H1 (cell line): ENCODE measurements at regions not wholly inside any gene's neighbourhood (a gene's known extent, or its start where the extent isn't known, plus 50 kb on each side); places are given as distances from the start of the nearest gene placed in this dataset.

Source experiments
- CBX5 ChIP-seq: fragments of 300-800, 300-1000 bp; sonication (generic); IDR thresholded peaks from 2 replicates; pipeline ENCODE4 v1.7.1; 2016; ENCODE audit warnings: antibody characterized with exemption, low read length, low read depth
- CHD7 ChIP-seq: fragments of 300-600 bp; sonication (generic); IDR thresholded peaks from 2 replicates; pipeline ENCODE4 v1.7.1; 2012; ENCODE audit warnings: low read length, moderate library complexity, mild to moderate bottlenecking, inconsistent platforms; ENCODE audit not compliant: insufficient replicate concordance
- CTCF ChIP-seq, 3 experiments: IDR thresholded peaks; 1 replicate in 2 of 3; 2 replicates in 1 of 3; pipeline versions ENCODE4 v1.5.1 to v1.6.1; 2011; ENCODE audit warnings: low read length in 3 of 3, mild to moderate bottlenecking in 3 of 3, inconsistent platforms in 2 of 3, low read depth in 1 of 3, moderate library complexity in 1 of 3; ENCODE audit not compliant: insufficient read depth in 1 of 3; ENCODE audit errors: control extremely low read depth in 1 of 3
- EZH2 ChIP-seq: fragments of 200-600 bp; sonication (generic); IDR thresholded peaks from 2 replicates; pipeline ENCODE4 v1.7.1; 2012; ENCODE audit warnings: low read depth, mild to moderate bottlenecking, moderate library complexity, low read length, inconsistent platforms; ENCODE audit not compliant: severe bottlenecking
- JUND ChIP-seq: IDR thresholded peaks from 2 replicates; pipeline ENCODE4 v1.6.1; 2011; ENCODE audit warnings: mild to moderate bottlenecking, improper control_type of control experiment, low read length
- MAFK ChIP-seq: IDR thresholded peaks from 2 replicates; pipeline ENCODE4 v1.6.1; 2012; ENCODE audit warnings: low read depth, mild to moderate bottlenecking, improper control_type of control experiment, low read length
- POLR2A ChIP-seq, 2 experiments: IDR thresholded peaks; 1 replicate in 1 of 2; 2 replicates in 1 of 2; pipeline ENCODE4 v1.6.1; 2011; ENCODE audit warnings: low read depth in 2 of 2, low read length in 2 of 2, mild to moderate bottlenecking in 2 of 2; ENCODE audit errors: control extremely low read depth in 1 of 2
- RXRA ChIP-seq: IDR thresholded peaks from 2 replicates; pipeline ENCODE4 v1.6.1; 2011; ENCODE audit warnings: low read depth, mild to moderate bottlenecking, low read length, moderate library complexity; ENCODE audit not compliant: insufficient read depth
- SAP30 ChIP-seq: fragments of 300-600 bp; sonication (generic); IDR thresholded peaks from 2 replicates; pipeline ENCODE4 v1.7.1; 2012; ENCODE audit warnings: low read length, moderate library complexity, mild to moderate bottlenecking, inconsistent platforms; ENCODE audit not compliant: insufficient read depth, insufficient replicate concordance
- SP1 ChIP-seq: IDR thresholded peaks from 2 replicates; pipeline ENCODE4 v1.6.1; 2011; ENCODE audit warnings: low read depth, low read length
- TAF1 ChIP-seq: IDR thresholded peaks from 2 replicates; pipeline ENCODE4 v1.6.1; 2011; ENCODE audit warnings: mild to moderate bottlenecking, low read depth, low read length
- ZNF274 ChIP-seq: IDR thresholded peaks from 2 replicates; pipeline ENCODE4 v1.7.0; 2012; ENCODE audit warnings: low read length, borderline replicate concordance; ENCODE audit errors: extremely low read depth

- no peak for TF ChIP-seq RXRA
- no peak for TF ChIP-seq MAFK
- TF ChIP-seq CTCF (IDR thresholded peaks at IDR 0.05; ENCODE audit: control extremely low read depth in 1 of 3, insufficient read depth in 1 of 3, low read depth in 1 of 3, low read length in 3 of 3), result no peak
- TF ChIP-seq POLR2A (IDR thresholded peaks at IDR 0.05; ENCODE audit: control extremely low read depth in 1 of 2, low read depth in 2 of 2, low read length in 2 of 2), result no peak
- TF ChIP-seq SAP30, result no peak
- TF ChIP-seq ZNF274, result no peak
- TF ChIP-seq CBX5, result no peak
- TF ChIP-seq SP1, result no peak
- no peak for TF ChIP-seq TAF1
- TF ChIP-seq EZH2, result no peak
- TF ChIP-seq JUND, result no peak
- TF ChIP-seq CHD7, result no peak
These were observed 859.6 kb upstream of the SEMA6A start for GRCh38 chr5:117434254-117434653.
